HG02970 (cell line): ENCODE measurements at regions not wholly inside any gene's neighbourhood (a gene's known extent, or its start where the extent isn't known, plus 50 kb on each side); places are given as distances from the start of the nearest gene placed in this dataset.
"Not testable (repeated sequence)": the region's sequence is repeated elsewhere in the genome, so short reads cannot be mapped to it uniquely, and the experiment has no call there.

Experiments used
- ATAC-seq: cut with Tn5 transposase; IDR thresholded peaks from one replicate; pipeline ENCODE4 v1.9.1; 2021; ENCODE audit warnings: mild to moderate bottlenecking, moderate library complexity, moderate number of reproducible peaks; ENCODE audit not compliant: unreplicated experiment, low FRiP score

GRCh38 chr2:76697439-76697838 is 824.7 kb downstream of the LRRTM4 start:
- not testable (repeated sequence) for ATAC-seq

- no peak for ATAC-seq
Measured at GRCh38 chr2:76692908-76693307, 829.3 kb downstream of the LRRTM4 start.

GRCh38 chr2:76688732-76689131 is 833.4 kb downstream of the LRRTM4 start:
- ATAC-seq, result no peak

GRCh38 chr2:76687923-76688322 is 834.3 kb downstream of the LRRTM4 start:
- ATAC-seq, result no peak

- ATAC-seq, result no peak
Measured at GRCh38 chr2:76684756-76685155, 837.4 kb downstream of the LRRTM4 start.

- ATAC-seq, result no peak
Measured at GRCh38 chr2:76679025-76679396, 843.2 kb downstream of the LRRTM4 start.

GRCh38 chr2:76678383-76679024 is 843.7 kb downstream of the LRRTM4 start:
- no peak for ATAC-seq

- ATAC-seq, result no peak
Measured at GRCh38 chr2:76675212-76675611, 847.0 kb downstream of the LRRTM4 start.

GRCh38 chr2:76672798-76673197 is 849.4 kb downstream of the LRRTM4 start:
- no peak for ATAC-seq

- ATAC-seq, result no peak
Measured at GRCh38 chr2:76669966-76670465, 852.2 kb downstream of the LRRTM4 start.

- ATAC-seq, result no peak
Measured at GRCh38 chr2:76668279-76668678, 853.9 kb downstream of the LRRTM4 start.

GRCh38 chr2:76667821-76668271 is 854.3 kb downstream of the LRRTM4 start:
- no peak for ATAC-seq

- no peak for ATAC-seq
Measured at GRCh38 chr2:76642129-76642528, 880.0 kb downstream of the LRRTM4 start.

- no peak for ATAC-seq
Measured at GRCh38 chr2:76641506-76641905, 880.7 kb downstream of the LRRTM4 start.

GRCh38 chr2:76640905-76641304 is 881.3 kb downstream of the LRRTM4 start:
- no peak for ATAC-seq

- ATAC-seq, result no peak
Measured at GRCh38 chr2:76639171-76639680, 883.0 kb downstream of the LRRTM4 start.

- ATAC-seq, result no peak
Measured at GRCh38 chr2:76633276-76633921, 888.8 kb downstream of the LRRTM4 start.

- ATAC-seq, result no peak
Measured at GRCh38 chr2:76625101-76625500, 897.1 kb downstream of the LRRTM4 start.

GRCh38 chr2:76613330-76613729 is 902.6 kb upstream of the GCFC2 start:
- ATAC-seq, result no peak

GRCh38 chr2:76612764-76613163 is 902.0 kb upstream of the GCFC2 start:
- ATAC-seq, result no peak

- no peak for ATAC-seq
Measured at GRCh38 chr2:76610451-76610850, 899.7 kb upstream of the GCFC2 start.
